SK-N-MC (cell line): ENCODE measurements at regions not wholly inside any gene's neighbourhood (a gene's known extent, or its start where the extent isn't known, plus 50 kb on each side); places are given as distances from the start of the nearest gene placed in this dataset.

Experiments used
- DNase-seq: peaks from one replicate; pipeline ENCODE4 v3.0.0-alpha.2; 2011; ENCODE audit warnings: low read depth, low spot score
- H3K27ac ChIP-seq: fragments of 200-600 bp; sonication (generic); 2 replicates; pipeline ENCODE4 v1.5.1; 2016; ENCODE audit warnings: mixed run types
- H3K36me3 ChIP-seq: fragments of 200-600 bp; sonication (generic); 2 replicates; pipeline ENCODE4 v1.6.1; 2017; ENCODE audit warnings: antibody characterized with exemption, low read length, mixed read lengths; ENCODE audit not compliant: insufficient read depth
- H3K4me3 ChIP-seq: fragments of 200-600 bp; sonication (generic); 2 replicates; pipeline ENCODE4 v1.5.1; 2016
- H3K9ac ChIP-seq: fragments of 200-600 bp; sonication (generic); 2 replicates; pipeline ENCODE4 v1.8.0; 2017; ENCODE audit warnings: mixed run types, mixed read lengths; ENCODE audit not compliant: insufficient read length
- H3K9me3 ChIP-seq: fragments of 200-600 bp; sonication (generic); 2 replicates; pipeline ENCODE4 v1.6.1; 2017; ENCODE audit warnings: low read depth, mild to moderate bottlenecking, antibody characterized with exemption, low read length, moderate library complexity, mixed read lengths
- EZH2 ChIP-seq: fragments of 200-600 bp; sonication (generic); IDR thresholded peaks from one replicate; pipeline ENCODE4 v1.6.1; 2017; ENCODE audit warnings: antibody characterized with exemption
- FOXP2 ChIP-seq: optimal IDR thresholded peaks from 2 replicates; pipeline ENCODE3; 2011; ENCODE audit warnings: mild to moderate bottlenecking, moderate library complexity; ENCODE audit not compliant: insufficient read depth; ENCODE audit errors: extremely low read length, control extremely low read depth
- POLR2AphosphoS5 ChIP-seq: IDR thresholded peaks from 2 replicates; pipeline ENCODE4 v1.6.1; 2012; ENCODE audit warnings: mild to moderate bottlenecking, low read depth, low read length, borderline replicate concordance

DNA sequence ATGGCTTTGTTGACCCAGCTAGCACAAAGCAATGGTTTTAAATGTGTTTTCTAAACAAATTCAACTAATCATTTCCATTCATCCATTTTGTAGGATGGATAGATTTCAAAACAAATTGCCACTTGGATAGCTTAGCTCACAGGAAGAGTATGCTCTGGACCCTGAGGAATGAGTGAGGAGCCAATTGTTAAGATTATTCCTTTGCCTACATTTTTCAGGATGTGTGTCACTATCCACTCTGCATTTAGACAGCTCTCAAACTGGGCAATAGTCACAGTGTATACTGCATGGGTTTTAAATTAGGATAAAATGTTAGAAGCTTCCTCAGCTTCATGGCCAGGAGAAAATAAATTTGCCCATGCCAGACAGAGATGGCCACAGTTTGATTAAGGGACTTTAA lies 605.6 kb upstream of the TEX47 start:
- Histone ChIP-seq H3K9me3 (no peaks in the 10 kb centered on the region), H3K27ac (no peak overlapping the region), H3K36me3 (no peaks in the 10 kb centered on the region), H3K9ac (no peak overlapping the region), H3K4me3 (no peak overlapping the region)
- no peak for DNase-seq
- TF ChIP-seq FOXP2 (no peak), POLR2AphosphoS5 (no peak), EZH2 (no peak)

DNA sequence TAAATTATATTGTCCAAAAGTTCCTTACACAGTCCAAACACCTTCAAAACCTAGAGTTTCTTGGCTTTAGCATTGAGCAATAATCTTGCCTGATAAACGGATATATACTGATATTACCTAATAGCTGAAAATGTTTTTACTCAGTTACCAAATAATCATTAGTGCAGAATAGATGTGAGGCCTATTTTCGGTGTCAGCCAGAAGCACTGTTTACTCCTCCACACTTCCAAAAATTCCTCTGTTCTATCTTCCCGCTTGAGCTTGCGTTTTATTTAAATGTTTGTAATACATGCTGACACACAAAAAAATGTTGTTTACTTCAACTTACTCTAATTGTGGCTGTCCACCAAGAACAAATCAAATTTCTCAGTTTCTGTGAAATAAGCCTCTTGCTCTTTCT lies 606.2 kb upstream of the TEX47 start:
- no peaks in the 10 kb centered on the region for H3K9me3 ChIP-seq
- no peak overlapping the region for H3K27ac ChIP-seq
- no peak overlapping the region for H3K9ac ChIP-seq
- DNase-seq: no peak
- no peaks in the 10 kb centered on the region for H3K36me3 ChIP-seq
- TF ChIP-seq EZH2 (no peak), POLR2AphosphoS5 (no peak), FOXP2 (no peak)
- no peak overlapping the region for H3K4me3 ChIP-seq

DNA sequence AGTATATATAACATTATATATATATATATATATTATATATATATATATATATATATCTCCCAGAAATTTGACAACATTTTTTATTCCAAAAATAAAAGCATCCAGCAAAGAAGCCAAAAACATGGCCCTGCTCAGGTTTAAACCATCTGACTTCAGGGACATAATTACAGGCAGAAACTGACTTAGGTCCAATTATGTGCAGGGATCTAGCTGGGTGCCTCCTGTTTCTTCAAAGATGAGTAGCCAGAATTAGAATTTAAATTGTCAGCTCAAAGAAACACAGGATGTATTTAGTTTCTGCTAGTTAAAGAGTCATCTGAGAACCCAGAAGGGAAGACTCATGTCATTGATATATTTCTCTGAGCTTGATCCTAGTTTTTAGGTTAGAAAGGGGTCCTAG lies 656.4 kb upstream of the TEX47 start:
- H3K9me3 ChIP-seq: no peaks in the 10 kb centered on the region
- H3K9ac ChIP-seq: no peak overlapping the region
- H3K4me3 ChIP-seq: no peak overlapping the region
- DNase-seq: no peak
- no peak overlapping the region for H3K27ac ChIP-seq
- no peaks in the 10 kb centered on the region for H3K36me3 ChIP-seq
- TF ChIP-seq FOXP2: no peak
- no peak for TF ChIP-seq EZH2
- no peak for TF ChIP-seq POLR2AphosphoS5

DNA sequence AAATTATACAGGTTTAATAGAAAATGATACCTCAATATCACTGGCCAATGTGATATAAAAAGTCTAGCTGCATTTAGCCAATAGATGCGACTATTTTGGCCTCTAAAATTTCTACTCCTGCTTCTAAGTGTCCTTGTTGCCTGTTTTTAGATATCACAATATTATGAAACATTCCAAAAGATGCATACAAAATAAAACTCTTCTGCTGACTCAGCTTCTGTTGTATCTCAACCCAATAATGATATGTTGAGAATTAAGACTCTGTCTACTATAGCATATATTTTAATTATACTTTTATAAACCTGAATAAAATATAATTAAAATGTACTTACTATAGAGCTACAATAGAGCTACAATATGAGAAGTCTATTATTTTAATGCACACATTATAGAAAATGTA lies 661.0 kb upstream of the TEX47 start:
- H3K27ac ChIP-seq: no peak overlapping the region
- no peaks in the 10 kb centered on the region for H3K9me3 ChIP-seq
- no peak overlapping the region for H3K4me3 ChIP-seq
- no peak for DNase-seq
- H3K36me3 ChIP-seq: no peaks in the 10 kb centered on the region
- no peak overlapping the region for H3K9ac ChIP-seq
- TF ChIP-seq FOXP2 (no peak), POLR2AphosphoS5 (no peak), EZH2 (no peak)

DNA sequence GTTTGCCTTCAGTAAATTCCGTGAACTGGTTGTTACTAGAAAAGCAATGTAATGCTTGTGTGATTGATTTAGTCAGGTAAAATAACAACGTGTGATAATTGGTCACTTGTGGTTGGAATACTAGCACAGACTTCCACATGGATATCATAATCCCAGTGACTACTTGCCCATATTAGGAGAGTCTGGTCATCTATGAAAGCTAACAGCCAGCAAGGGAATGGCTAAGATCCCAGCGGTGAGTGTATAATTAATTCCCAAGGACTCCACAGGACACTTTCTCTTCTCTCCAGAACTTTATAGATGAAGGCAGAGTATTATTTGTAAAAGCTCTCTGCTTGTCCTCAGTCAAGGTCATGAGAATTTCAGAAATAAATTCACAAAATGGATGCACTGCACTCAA lies 662.6 kb upstream of the TEX47 start:
- Histone ChIP-seq H3K36me3 (no peaks in the 10 kb centered on the region), H3K9ac (no peak overlapping the region), H3K9me3 (no peaks in the 10 kb centered on the region), H3K27ac (no peak overlapping the region), H3K4me3 (no peak overlapping the region)
- DNase-seq: no peak
- TF ChIP-seq EZH2 (no peak), FOXP2 (no peak), POLR2AphosphoS5 (no peak)

DNA sequence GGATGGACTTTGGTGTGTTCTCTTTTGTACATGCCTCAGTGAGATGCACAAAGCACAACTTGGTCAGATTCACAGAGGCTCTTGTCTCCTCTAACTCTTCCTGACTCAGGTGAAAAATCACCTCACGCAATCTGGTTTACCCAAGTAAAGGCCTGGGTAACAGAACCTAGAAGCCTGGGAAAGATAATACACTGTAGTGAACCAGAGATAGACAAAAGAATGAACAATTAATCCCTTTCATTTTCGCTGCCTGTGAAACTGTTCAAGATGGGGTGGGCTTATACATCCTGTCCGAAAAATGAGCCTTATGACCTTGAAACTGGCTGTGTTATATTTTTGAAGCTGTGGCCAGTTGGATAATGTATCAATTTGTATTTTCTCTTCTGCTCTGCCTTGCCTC lies 678.9 kb upstream of the TEX47 start:
- no peak overlapping the region for H3K9ac ChIP-seq
- no peak for DNase-seq
- TF ChIP-seq EZH2 (no peak), FOXP2 (no peak), POLR2AphosphoS5 (no peak)
- no peak overlapping the region for H3K27ac ChIP-seq
- no peak overlapping the region for H3K4me3 ChIP-seq
- no peaks in the 10 kb centered on the region for H3K36me3 ChIP-seq
- no peaks in the 10 kb centered on the region for H3K9me3 ChIP-seq

DNA sequence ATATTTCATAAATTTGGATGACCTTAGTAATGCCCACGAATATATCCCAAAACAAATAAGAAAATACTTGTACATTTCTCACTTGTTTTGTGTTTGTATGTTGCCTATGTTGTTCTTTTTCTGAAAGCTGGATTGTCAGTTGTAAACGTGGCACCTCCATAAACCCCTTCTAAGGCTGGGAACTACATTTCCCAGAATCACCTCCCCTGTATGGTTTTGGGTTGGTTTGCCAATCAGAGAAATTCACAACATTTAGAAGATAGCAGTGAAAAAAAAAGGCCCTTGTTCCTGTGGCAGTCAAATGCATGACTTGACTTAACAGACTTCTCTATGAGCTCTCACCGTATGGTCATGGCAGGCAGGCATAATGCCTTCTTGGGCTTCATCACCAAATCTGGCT lies 676.3 kb upstream of the STEAP1 start:
- no peak for DNase-seq
- Histone ChIP-seq H3K36me3 (no peaks in the 10 kb centered on the region), H3K4me3 (no peak overlapping the region), H3K9ac (no peak overlapping the region), H3K27ac (no peak overlapping the region), H3K9me3 (no peaks in the 10 kb centered on the region)
- TF ChIP-seq FOXP2 (no peak), POLR2AphosphoS5 (no peak), EZH2 (no peak)

DNA sequence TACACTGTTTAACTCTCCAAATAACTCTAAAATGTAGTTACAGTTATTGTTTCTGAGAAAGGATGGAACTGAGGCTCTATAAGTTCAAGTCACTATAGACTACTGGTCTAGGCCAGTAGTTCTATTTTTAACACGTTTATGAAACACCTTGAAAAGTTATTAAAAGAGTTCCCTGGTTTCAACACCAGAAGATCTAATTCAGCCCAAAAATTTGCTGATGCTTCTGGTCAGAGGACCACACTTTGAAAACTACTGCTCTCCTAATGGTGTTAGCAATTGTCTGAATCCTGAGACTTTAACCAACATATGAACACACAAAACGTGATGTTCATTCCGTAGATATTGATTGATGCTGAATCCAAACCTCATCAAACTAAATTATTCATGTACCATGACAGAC lies 658.6 kb upstream of the STEAP1 start:
- DNase-seq: no peak
- no peaks in the 10 kb centered on the region for H3K9me3 ChIP-seq
- no peak for TF ChIP-seq EZH2
- TF ChIP-seq FOXP2: no peak
- TF ChIP-seq POLR2AphosphoS5: no peak
- no peak overlapping the region for H3K4me3 ChIP-seq
- H3K36me3 ChIP-seq: no peaks in the 10 kb centered on the region
- H3K27ac ChIP-seq: no peak overlapping the region
- H3K9ac ChIP-seq: no peak overlapping the region

DNA sequence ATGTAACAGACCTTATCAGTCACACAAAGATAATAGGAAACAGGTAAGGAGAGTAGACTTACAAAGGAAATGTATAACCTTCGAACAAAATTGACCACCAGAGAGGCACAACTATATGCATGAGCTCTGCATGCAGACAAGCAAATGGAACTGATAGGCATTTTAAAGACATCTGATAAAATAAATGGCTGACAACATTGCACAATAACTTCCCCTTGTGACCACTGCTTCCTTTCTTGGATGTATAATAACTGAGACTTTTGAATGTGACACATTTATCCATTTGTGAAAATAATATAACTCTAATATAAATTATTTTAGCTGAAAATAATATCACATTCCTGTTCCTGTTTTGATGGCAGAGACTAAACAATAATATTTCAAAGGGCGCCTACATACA lies 654.2 kb upstream of the STEAP1 start:
- no peaks in the 10 kb centered on the region for H3K9me3 ChIP-seq
- no peak overlapping the region for H3K9ac ChIP-seq
- H3K36me3 ChIP-seq: no peaks in the 10 kb centered on the region
- DNase-seq: no peak
- TF ChIP-seq POLR2AphosphoS5 (no peak), EZH2 (no peak), FOXP2 (no peak)
- H3K27ac ChIP-seq: no peak overlapping the region
- H3K4me3 ChIP-seq: no peak overlapping the region
